C4-2B (cell line): ENCODE measurements at regions not wholly inside any gene's neighbourhood (a gene's known extent, or its start where the extent isn't known, plus 50 kb on each side); places are given as distances from the start of the nearest gene placed in this dataset.

Source experiments
- H3K27ac ChIP-seq: fragments of 450-650 bp; 2 replicates; pipeline ENCODE4 v1.5.1; 2017
- CTCF ChIP-seq: fragments of 450-650 bp; conservative IDR thresholded peaks from 2 replicates; pipeline ENCODE4 v1.5.1; 2017; ENCODE audit warnings: mild to moderate bottlenecking
- ZFX ChIP-seq: fragments of 450-650 bp; IDR thresholded peaks from 2 replicates; pipeline ENCODE4 v1.6.1; 2017

- no peak for TF ChIP-seq ZFX
- peak; percentile 78 for TF ChIP-seq CTCF
Measured at GRCh38 chr14:85131226-85131922, 398.6 kb upstream of the FLRT2 start.

GRCh38 chr14:85142982-85143381 lies 387.0 kb upstream of the FLRT2 start:
- no peak overlapping the region for H3K27ac ChIP-seq
- TF ChIP-seq ZFX (no peak), CTCF (no peak)

More at GRCh38 chr14:85131226-85131922, 398.6 kb upstream of the FLRT2 start:
- no peak overlapping the region for H3K27ac ChIP-seq

- no peak overlapping the region for H3K27ac ChIP-seq
- TF ChIP-seq CTCF (no peak), ZFX (no peak)
Measured at GRCh38 chr14:85146779-85147178, 383.2 kb upstream of the FLRT2 start.

- H3K27ac ChIP-seq = no peak overlapping the region
- TF ChIP-seq ZFX = no peak
Measured at GRCh38 chr14:85150166-85150565, 379.8 kb upstream of the FLRT2 start.

GRCh38 chr14:85154714-85155113 lies 375.2 kb upstream of the FLRT2 start:
- H3K27ac ChIP-seq = no peak overlapping the region
- TF ChIP-seq ZFX (no peak), CTCF (no peak)

- TF ChIP-seq CTCF (no peak), ZFX (no peak)
- H3K27ac ChIP-seq = no peak overlapping the region
Measured at GRCh38 chr14:85156319-85156718, 373.6 kb upstream of the FLRT2 start.

GRCh38 chr14:85159726-85160125 lies 370.2 kb upstream of the FLRT2 start:
- H3K27ac ChIP-seq = no peak overlapping the region
- TF ChIP-seq ZFX = no peak

- TF ChIP-seq ZFX (no peak), CTCF (no peak)
Measured at GRCh38 chr14:85165094-85165493, 364.9 kb upstream of the FLRT2 start.

More at GRCh38 chr14:85165094-85165493, 364.9 kb upstream of the FLRT2 start:
- H3K27ac ChIP-seq = no peak overlapping the region
